WTC11 (cell line): ENCODE measurements at regions not wholly inside any gene's neighbourhood (a gene's known extent, or its start where the extent isn't known, plus 50 kb on each side); places are given as distances from the start of the nearest gene placed in this dataset.

Experiments used
- ATAC-seq: fragments of 200-7000 bp; cut with Tn5 transposase; 2 replicates; pipeline ENCODE4 v1.10.0; 2021; ENCODE audit warnings: mild to moderate bottlenecking, moderate library complexity
- CTCF ChIA-PET: fragments of 300-600 bp; sonication (Branson Sonifier 250); formaldehyde crosslinking; loops from one replicate; lab custom pipeline; 2021; ENCODE audit warnings: antibody characterized with exemption; lab: Charles Lee
- POLR2A ChIA-PET: fragments of 350-600 bp; sonication (Branson Sonifier 250); formaldehyde crosslinking; loops from one replicate; lab custom pipeline; 2021; ENCODE audit warnings: antibody characterized with exemption; lab: Charles Lee
- DNase-seq: peaks from one replicate; pipeline ENCODE4 v3.0.0; 2021; ENCODE audit warnings: low spot score
- H3K27ac Mint-ChIP-seq: 2 replicates; pipeline ENCODE4 v1.8.0; 2021; ENCODE audit warnings: mixed read lengths
- H3K27me3 Mint-ChIP-seq: 2 replicates; pipeline ENCODE4 v1.8.0; 2021; ENCODE audit warnings: low read depth, mild to moderate bottlenecking, moderate library complexity, mixed read lengths
- H3K36me3 Mint-ChIP-seq: 2 replicates; pipeline ENCODE4 v1.8.0; 2021; ENCODE audit warnings: mixed read lengths
- H3K4me1 Mint-ChIP-seq: 2 replicates; pipeline ENCODE4 v1.8.0; 2022; ENCODE audit warnings: mixed read lengths
- H3K4me3 Mint-ChIP-seq: 2 replicates; pipeline ENCODE4 v1.8.0; 2021; ENCODE audit warnings: mild to moderate bottlenecking, moderate library complexity, mixed read lengths
- H3K9me3 Mint-ChIP-seq: 2 replicates; pipeline ENCODE4 v1.8.0; 2021; ENCODE audit warnings: mixed read lengths
- AFF4 ChIP-seq: sonication (generic); formaldehyde crosslinking; IDR thresholded peaks from 2 replicates; pipeline ENCODE4 v1.8.1; 2023; ENCODE audit warnings: mild to moderate bottlenecking, missing genetic modification reagents, borderline replicate concordance
- ARID4B ChIP-seq: sonication (generic); formaldehyde crosslinking; IDR thresholded peaks from 2 replicates; pipeline ENCODE4 v1.8.0; 2023; ENCODE audit warnings: missing genetic modification reagents, mild to moderate bottlenecking, borderline replicate concordance
- CBFB ChIP-seq: sonication (generic); formaldehyde crosslinking; IDR thresholded peaks from 2 replicates; pipeline ENCODE4 v1.8.1; 2022; ENCODE audit warnings: mild to moderate bottlenecking, low read depth, missing genetic modification reagents
- GTF2I ChIP-seq: fragments of 250-450 bp; sonication (Bioruptor Pico); conservative IDR thresholded peaks from 2 replicates; pipeline ENCODE4 v1.4.0; 2021; ENCODE audit warnings: mild to moderate bottlenecking
- HMGA2 ChIP-seq: fragments of 250-450 bp; sonication (Bioruptor Pico); IDR thresholded peaks from 2 replicates; pipeline ENCODE4 v1.4.0; 2021; ENCODE audit warnings: mild to moderate bottlenecking, moderate library complexity
- IRF2 ChIP-seq: sonication (generic); formaldehyde crosslinking; IDR thresholded peaks from 2 replicates; pipeline ENCODE4 v1.8.0; 2022; ENCODE audit warnings: low read depth, missing genetic modification reagents, borderline replicate concordance
- JAZF1 ChIP-seq: fragments of 250-450 bp; sonication (Bioruptor Pico); IDR thresholded peaks from 2 replicates; pipeline ENCODE4 v1.9.0; 2021; ENCODE audit warnings: moderate library complexity, mild to moderate bottlenecking, inconsistent platforms
- KAT7 ChIP-seq: sonication (generic); formaldehyde crosslinking; IDR thresholded peaks from 2 replicates; pipeline ENCODE4 v1.8.1; 2023; ENCODE audit warnings: missing genetic modification reagents, mild to moderate bottlenecking, borderline replicate concordance
- MXD4 ChIP-seq: fragments of 250-450 bp; sonication (Bioruptor Pico); IDR thresholded peaks from 2 replicates; pipeline ENCODE4 v1.8.0; 2021; ENCODE audit warnings: mild to moderate bottlenecking, moderate library complexity, borderline replicate concordance
- NFE2L1 ChIP-seq: sonication (generic); formaldehyde crosslinking; IDR thresholded peaks from 2 replicates; pipeline ENCODE4 v1.8.1; 2023; ENCODE audit warnings: missing genetic modification reagents
- NR3C1 ChIP-seq: sonication (generic); formaldehyde crosslinking; conservative IDR thresholded peaks from 2 replicates; pipeline ENCODE4 v1.8.1; 2023; ENCODE audit warnings: low read depth, mild to moderate bottlenecking, missing genetic modification reagents
- SOX15 ChIP-seq: fragments of 250-450 bp; sonication (Bioruptor Pico); IDR thresholded peaks from 2 replicates; pipeline ENCODE4 v1.9.0; 2021; ENCODE audit warnings: mild to moderate bottlenecking
- ZNF121 ChIP-seq: sonication (generic); formaldehyde crosslinking; IDR thresholded peaks from 2 replicates; pipeline ENCODE4 v1.8.0; 2023; ENCODE audit warnings: missing genetic modification reagents
- ZNF425 ChIP-seq: fragments of 250-450 bp; sonication (Bioruptor Pico); conservative IDR thresholded peaks from 2 replicates; pipeline ENCODE4 v1.9.0; 2021; ENCODE audit warnings: mild to moderate bottlenecking
- ZNF671 ChIP-seq: fragments of 250-450 bp; sonication (Bioruptor Pico); IDR thresholded peaks from 2 replicates; pipeline ENCODE4 v1.8.0; 2021; ENCODE audit warnings: mild to moderate bottlenecking
- TF ChIP-seq, protein P1 (sequence below): sonication (generic); formaldehyde crosslinking; IDR thresholded peaks from 2 replicates; pipeline ENCODE4 v1.8.0; 2023; ENCODE audit warnings: mild to moderate bottlenecking, missing genetic modification reagents

DNA sequence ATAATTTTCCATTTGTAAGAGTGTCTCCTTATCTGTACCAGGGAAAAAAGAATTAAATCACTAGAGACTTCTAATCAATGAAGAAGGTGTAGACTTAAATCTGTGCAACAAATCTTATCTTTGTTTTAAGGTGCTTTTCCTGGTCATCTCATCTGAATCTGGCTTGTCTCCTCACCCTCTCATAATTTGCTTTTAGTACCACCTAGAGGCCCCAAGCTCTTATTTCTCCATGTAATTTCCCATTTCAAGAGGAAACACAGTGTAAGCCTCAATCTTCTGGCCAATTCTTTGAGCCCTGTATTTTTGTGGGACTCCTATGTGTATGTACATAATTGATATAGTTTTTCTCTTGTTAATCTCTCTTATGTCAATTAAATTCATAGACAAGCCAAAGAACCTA lies 1975.3 kb upstream of the CDH6 start:
- TF ChIP-seq, protein P1, sequence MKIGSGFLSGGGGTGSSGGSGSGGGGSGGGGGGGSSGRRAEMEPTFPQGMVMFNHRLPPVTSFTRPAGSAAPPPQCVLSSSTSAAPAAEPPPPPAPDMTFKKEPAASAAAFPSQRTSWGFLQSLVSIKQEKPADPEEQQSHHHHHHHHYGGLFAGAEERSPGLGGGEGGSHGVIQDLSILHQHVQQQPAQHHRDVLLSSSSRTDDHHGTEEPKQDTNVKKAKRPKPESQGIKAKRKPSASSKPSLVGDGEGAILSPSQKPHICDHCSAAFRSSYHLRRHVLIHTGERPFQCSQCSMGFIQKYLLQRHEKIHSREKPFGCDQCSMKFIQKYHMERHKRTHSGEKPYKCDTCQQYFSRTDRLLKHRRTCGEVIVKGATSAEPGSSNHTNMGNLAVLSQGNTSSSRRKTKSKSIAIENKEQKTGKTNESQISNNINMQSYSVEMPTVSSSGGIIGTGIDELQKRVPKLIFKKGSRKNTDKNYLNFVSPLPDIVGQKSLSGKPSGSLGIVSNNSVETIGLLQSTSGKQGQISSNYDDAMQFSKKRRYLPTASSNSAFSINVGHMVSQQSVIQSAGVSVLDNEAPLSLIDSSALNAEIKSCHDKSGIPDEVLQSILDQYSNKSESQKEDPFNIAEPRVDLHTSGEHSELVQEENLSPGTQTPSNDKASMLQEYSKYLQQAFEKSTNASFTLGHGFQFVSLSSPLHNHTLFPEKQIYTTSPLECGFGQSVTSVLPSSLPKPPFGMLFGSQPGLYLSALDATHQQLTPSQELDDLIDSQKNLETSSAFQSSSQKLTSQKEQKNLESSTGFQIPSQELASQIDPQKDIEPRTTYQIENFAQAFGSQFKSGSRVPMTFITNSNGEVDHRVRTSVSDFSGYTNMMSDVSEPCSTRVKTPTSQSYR (CRISPR knock-in tag), result no peak
- Mint-ChIP-seq H3K4me1 (peaks cover 12% of the 10 kb centered on the region), H3K4me3 (no peak overlapping the region), H3K9me3 (no peaks in the 10 kb centered on the region; the same call in 1 of the 2 replicates), H3K36me3 (peaks cover 2% of the 10 kb centered on the region), H3K27ac (no peak overlapping the region), H3K27me3 (no peaks in the 10 kb centered on the region)
- ChIA-PET POLR2A (no interaction called here), CTCF (interaction anchor here (0.6 to 2.5 kb wide), 4 partner anchors 9 to 213 kb away, joined by 3 to 9 read pairs (median 4); no protein-coding TSS in a partner anchor)
- DNase-seq (no peak), ATAC-seq (peak; percentile 44; the same call in 1 of the 2 replicates)

GRCh38 chr5:29214839-29215238 lies 1978.6 kb upstream of the CDH6 start:
- Mint-ChIP-seq H3K27me3 (no peaks in the 10 kb centered on the region), H3K4me3 (no peak overlapping the region), H3K27ac (no peak overlapping the region), H3K36me3 (peaks cover 2% of the 10 kb centered on the region), H3K4me1 (peaks cover 30% of the 10 kb centered on the region), H3K9me3 (no peaks in the 10 kb centered on the region; the same call in 1 of the 2 replicates)
- no peak for TF ChIP-seq HMGA2 (CRISPR knock-in tag)
- no peak for TF ChIP-seq SOX15 (CRISPR knock-in tag)
- TF ChIP-seq CBFB, result no peak
- no peak for TF ChIP-seq AFF4 (CRISPR knock-in tag)
- no peak for TF ChIP-seq JAZF1 (CRISPR knock-in tag)
- no peak for TF ChIP-seq MXD4 (CRISPR knock-in tag)
- TF ChIP-seq ZNF671 (CRISPR knock-in tag), result no peak
- TF ChIP-seq ZNF425 (CRISPR knock-in tag), result no peak
- no peak for TF ChIP-seq ZNF121 (CRISPR knock-in tag)
- TF ChIP-seq NR3C1 (CRISPR knock-in tag), result no peak
- TF ChIP-seq IRF2 (CRISPR knock-in tag), result no peak
- TF ChIP-seq ARID4B (CRISPR knock-in tag), result no peak
- no peak for TF ChIP-seq KAT7 (CRISPR knock-in tag)
- no peak for TF ChIP-seq GTF2I (CRISPR knock-in tag)
- no peak for TF ChIP-seq NFE2L1
- DNase-seq (no peak), ATAC-seq (no peak)
- POLR2A ChIA-PET, result no interaction called here
- CTCF ChIA-PET, result no interaction called here
